ENCODE measurements at regions not wholly inside any gene's neighbourhood (a gene's known extent, or its start where the extent isn't known, plus 50 kb on each side); places are given as distances from the start of the nearest gene placed in this dataset.
"Not testable (repeated sequence)": the region's sequence is repeated elsewhere in the genome, so short reads cannot be mapped to it uniquely, and the experiment has no call there.

- DNase-seq (ENCODE audit: insufficient read length, low spot score) (no peak), FAIRE-seq (no peak)
Measured at GRCh38 chr2:82330155-82330554, 2025.6 kb upstream of the LRRTM1 start.

- FAIRE-seq; DNase-seq (ENCODE audit: insufficient read length, low spot score): not testable (repeated sequence)
Measured at GRCh38 chr2:82326180-82326767, 2021.7 kb upstream of the LRRTM1 start.

GRCh38 chr2:82320296-82320695 is 2015.7 kb upstream of the LRRTM1 start:
- peak; percentile 66 for FAIRE-seq
- DNase-seq (ENCODE audit: insufficient read length, low spot score): peak; percentile 29

- FAIRE-seq (no peak), DNase-seq (ENCODE audit: insufficient read length, low spot score) (no peak)
Measured at GRCh38 chr2:82317012-82317411, 2012.5 kb upstream of the LRRTM1 start.

GRCh38 chr2:82316586-82316985 is 2012.0 kb upstream of the LRRTM1 start:
- FAIRE-seq (no peak), DNase-seq (ENCODE audit: insufficient read length, low spot score) (no peak)

- DNase-seq (ENCODE audit: insufficient read length, low spot score) (no peak), FAIRE-seq (no peak)
Measured at GRCh38 chr2:82314836-82315472, 2010.4 kb upstream of the LRRTM1 start.

- no peak for DNase-seq (ENCODE audit: insufficient read length, low spot score)
Measured at GRCh38 chr2:82307511-82307910, 2003.0 kb upstream of the LRRTM1 start.

GRCh38 chr2:82301506-82301905 is 1997.0 kb upstream of the LRRTM1 start:
- DNase-seq (ENCODE audit: insufficient read length, low spot score): no peak
- FAIRE-seq: no peak

More at GRCh38 chr2:82307511-82307910, 2003.0 kb upstream of the LRRTM1 start:
- FAIRE-seq: no peak

GRCh38 chr2:82289446-82289845 is 1984.9 kb upstream of the LRRTM1 start:
- no peak for DNase-seq (ENCODE audit: insufficient read length, low spot score)
- FAIRE-seq: no peak

GRCh38 chr2:82283075-82283474 is 1978.5 kb upstream of the LRRTM1 start:
- FAIRE-seq (peak; percentile 28), DNase-seq (ENCODE audit: insufficient read length, low spot score) (no peak)

- DNase-seq (ENCODE audit: insufficient read length, low spot score) (no peak), FAIRE-seq (no peak)
Measured at GRCh38 chr2:82282111-82282882, 1977.7 kb upstream of the LRRTM1 start.

- DNase-seq (ENCODE audit: insufficient read length, low spot score) (no peak), FAIRE-seq (peak; percentile 49)
Measured at GRCh38 chr2:82279367-82279766, 1974.8 kb upstream of the LRRTM1 start.

- FAIRE-seq: no peak
Measured at GRCh38 chr2:82278416-82278815, 1973.9 kb upstream of the LRRTM1 start.

GRCh38 chr2:82275599-82275998 is 1971.0 kb upstream of the LRRTM1 start:
- no peak for FAIRE-seq
- DNase-seq (ENCODE audit: insufficient read length, low spot score): no peak

More at GRCh38 chr2:82278416-82278815, 1973.9 kb upstream of the LRRTM1 start:
- DNase-seq (ENCODE audit: insufficient read length, low spot score): no peak

GRCh38 chr2:82268446-82268845 is 1963.9 kb upstream of the LRRTM1 start:
- DNase-seq (ENCODE audit: insufficient read length, low spot score): no peak
- no peak for FAIRE-seq

GRCh38 chr2:82260521-82260920 is 1956.0 kb upstream of the LRRTM1 start:
- DNase-seq (ENCODE audit: insufficient read length, low spot score) (no peak), FAIRE-seq (no peak)

- FAIRE-seq: no peak
- no peak for DNase-seq (ENCODE audit: insufficient read length, low spot score)
Measured at GRCh38 chr2:82259551-82259950, 1955.0 kb upstream of the LRRTM1 start.

GRCh38 chr2:82257796-82258555 is 1953.4 kb upstream of the LRRTM1 start:
- DNase-seq (ENCODE audit: insufficient read length, low spot score): no peak
- no peak for FAIRE-seq

- no peak for FAIRE-seq
- no peak for DNase-seq (ENCODE audit: insufficient read length, low spot score)
Measured at GRCh38 chr2:82256983-82257632, 1952.6 kb upstream of the LRRTM1 start.

- FAIRE-seq (no peak), DNase-seq (ENCODE audit: insufficient read length, low spot score) (no peak)
Measured at GRCh38 chr2:82256288-82256687, 1951.7 kb upstream of the LRRTM1 start.

- no peak for DNase-seq (ENCODE audit: insufficient read length, low spot score)
Measured at GRCh38 chr2:82254728-82255127, 1950.2 kb upstream of the LRRTM1 start.

More at GRCh38 chr2:82254728-82255127, 1950.2 kb upstream of the LRRTM1 start:
- FAIRE-seq: no peak
